WTC11 (cell line): ENCODE measurements at regions not wholly inside any gene's neighbourhood (a gene's known extent, or its start where the extent isn't known, plus 50 kb on each side); places are given as distances from the start of the nearest gene placed in this dataset.

Experiments used
- CTCF ChIP-seq: fragments of 200-600 bp; IDR thresholded peaks from 2 replicates; pipeline ENCODE4 v1.8.0; 2022; ENCODE audit warnings: antibody characterized with exemption
- JUN ChIP-seq: sonication (generic); formaldehyde crosslinking; IDR thresholded peaks from 2 replicates; pipeline ENCODE4 v1.8.0; 2023; ENCODE audit warnings: mild to moderate bottlenecking, missing genetic modification reagents
- RELA ChIP-seq: sonication (generic); formaldehyde crosslinking; IDR thresholded peaks from 2 replicates; pipeline ENCODE4 v1.8.1; 2022; ENCODE audit warnings: missing genetic modification reagents, mild to moderate bottlenecking, borderline replicate concordance
- SP1 ChIP-seq: sonication (generic); formaldehyde crosslinking; conservative IDR thresholded peaks from 2 replicates; pipeline ENCODE4 v1.8.1; 2022; ENCODE audit warnings: missing genetic modification reagents
- USF2 ChIP-seq: sonication (generic); formaldehyde crosslinking; IDR thresholded peaks from 2 replicates; pipeline ENCODE4 v1.8.1; 2023; ENCODE audit warnings: mild to moderate bottlenecking, missing genetic modification reagents, moderate library complexity
- ZNF138 ChIP-seq: sonication (generic); formaldehyde crosslinking; conservative IDR thresholded peaks from 2 replicates; pipeline ENCODE4 v1.8.1; 2022; ENCODE audit warnings: mild to moderate bottlenecking, moderate library complexity, missing genetic modification reagents
- ZNF317 ChIP-seq: sonication (generic); formaldehyde crosslinking; IDR thresholded peaks from 2 replicates; pipeline ENCODE4 v1.8.1; 2023; ENCODE audit warnings: low read depth, mild to moderate bottlenecking, moderate library complexity, missing genetic modification reagents, borderline replicate concordance

GRCh38 chr4:155445306-155445705, 68.5 kb upstream of the MAP9 start:
- TF ChIP-seq ZNF138 = no peak
- TF ChIP-seq RELA = no peak
- TF ChIP-seq SP1 = no peak
- no peak for TF ChIP-seq CTCF
- TF ChIP-seq USF2 (CRISPR knock-in tag) = no peak
- no peak for TF ChIP-seq ZNF317 (CRISPR knock-in tag)
- TF ChIP-seq JUN (CRISPR knock-in tag) = no peak
